NAMALWA (cell line): ENCODE measurements at regions not wholly inside any gene's neighbourhood (a gene's known extent, or its start where the extent isn't known, plus 50 kb on each side); places are given as distances from the start of the nearest gene placed in this dataset.

Source experiments
- DNase-seq: peaks from one replicate; pipeline ENCODE4 v3.0.0-alpha.2; 2015; ENCODE audit warnings: low spot score

- DNase-seq: no peak
These were observed 54.9 kb upstream of the SACS start for GRCh38 chr13:23488442-23488841.

GRCh38 chr13:23496255-23496654 lies 62.8 kb upstream of the SACS start:
- no peak for DNase-seq

DNA sequence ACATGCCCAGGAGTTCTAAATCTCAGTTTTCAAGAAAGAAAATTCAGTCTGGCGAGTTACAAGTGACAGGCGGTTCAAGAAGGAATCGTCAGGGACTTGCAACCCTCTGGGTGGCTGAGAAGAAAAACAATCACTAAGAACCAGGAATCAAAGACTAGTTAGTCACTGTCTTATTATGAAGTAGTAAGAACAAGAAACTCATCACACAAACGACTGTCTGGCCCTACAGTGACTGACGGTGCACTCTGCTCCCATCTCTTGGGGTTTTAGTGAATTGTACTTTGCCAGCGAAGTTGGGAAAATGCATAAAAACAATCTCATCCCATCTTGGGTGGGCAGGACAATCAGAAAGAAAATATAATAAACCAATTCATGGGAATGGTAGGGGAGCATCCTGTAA lies 63.7 kb upstream of the SACS start:
- no peak for DNase-seq

GRCh38 chr13:23500849-23501248 lies 67.3 kb upstream of the SACS start:
- DNase-seq: no peak

DNA sequence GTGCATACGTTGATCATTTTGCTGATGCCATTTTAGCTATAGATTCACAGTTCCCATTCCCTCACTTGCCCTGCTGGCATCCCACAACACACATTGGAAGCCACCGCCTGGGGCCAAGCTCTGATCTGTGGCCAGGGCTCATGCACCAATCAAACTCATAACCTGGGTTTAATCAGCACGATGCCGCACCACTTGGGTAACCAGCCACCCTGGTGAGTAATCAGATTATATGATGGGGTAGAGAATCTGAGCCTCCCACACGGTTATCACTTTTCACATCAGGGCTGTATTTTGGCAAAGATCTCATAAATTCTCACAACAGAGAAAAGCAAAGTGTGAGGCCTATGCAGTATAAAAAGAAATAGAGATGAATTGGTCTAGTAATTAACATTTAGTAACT lies 66.0 kb upstream of the TNFRSF19 start:
- DNase-seq: no peak

DNA sequence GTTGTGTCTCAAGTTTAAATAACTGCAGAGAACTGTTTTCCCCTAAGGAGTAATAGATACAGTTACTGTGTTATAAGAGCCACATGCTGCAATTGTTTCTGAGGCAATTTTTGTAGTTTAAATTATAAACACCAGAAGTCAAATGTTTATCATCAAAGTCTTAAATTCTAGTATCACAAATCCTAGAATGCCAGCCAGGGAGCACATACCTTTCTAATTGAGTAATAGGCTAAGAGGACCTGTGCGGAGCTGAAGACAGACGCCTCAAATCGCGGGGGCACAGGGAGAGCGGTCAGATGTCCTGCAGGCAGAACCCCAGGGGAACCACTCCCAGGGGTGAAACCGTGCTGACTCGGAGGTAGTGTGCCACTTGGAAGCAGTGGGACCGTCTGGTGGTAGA lies 65.2 kb upstream of the TNFRSF19 start:
- DNase-seq: no peak

- DNase-seq: no peak
These were observed 64.0 kb upstream of the TNFRSF19 start for GRCh38 chr13:23506071-23506806.

GRCh38 chr13:23506807-23507291 lies 63.4 kb upstream of the TNFRSF19 start:
- DNase-seq: no peak

DNA sequence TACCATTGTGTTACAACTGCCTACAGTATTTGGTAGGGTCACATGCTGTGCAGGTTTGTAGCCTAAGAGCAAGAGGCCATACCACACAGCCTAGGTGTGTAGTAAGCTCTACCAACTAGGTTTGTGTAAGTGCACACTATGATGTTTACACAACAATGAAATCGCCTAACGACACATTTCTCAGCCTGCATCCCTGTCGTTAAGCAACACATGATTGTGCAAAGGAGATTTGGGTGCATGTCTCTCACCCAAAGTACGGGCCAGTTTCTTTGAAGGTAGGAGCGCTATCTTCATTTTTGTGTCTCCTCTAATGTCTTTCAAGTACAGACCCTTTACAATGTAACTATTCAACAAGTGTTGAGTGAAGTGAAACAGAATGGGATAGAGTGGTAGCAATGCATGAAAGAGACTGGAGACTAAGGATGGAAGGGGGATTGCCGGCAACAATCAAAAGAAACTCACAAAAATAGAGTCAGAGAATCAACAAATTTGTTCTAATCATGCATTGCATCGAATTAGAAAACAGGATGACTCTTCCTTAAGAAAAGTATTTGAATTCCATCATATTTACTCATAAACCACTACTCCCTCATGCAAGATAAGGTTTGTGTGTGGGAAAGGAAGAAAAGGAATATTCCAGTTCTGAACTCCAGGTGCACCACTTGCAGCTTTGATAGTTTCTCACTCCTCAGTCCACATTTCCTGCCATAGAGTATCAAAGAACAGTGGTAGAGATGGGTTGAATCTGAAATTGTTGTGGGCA lies 60.2 kb upstream of the TNFRSF19 start:
- no peak for DNase-seq

GRCh38 chr13:23510544-23510916 lies 59.7 kb upstream of the TNFRSF19 start:
- no peak for DNase-seq

- DNase-seq: peak; percentile 44
These were observed 59.1 kb upstream of the TNFRSF19 start for GRCh38 chr13:23510979-23511735.

DNA sequence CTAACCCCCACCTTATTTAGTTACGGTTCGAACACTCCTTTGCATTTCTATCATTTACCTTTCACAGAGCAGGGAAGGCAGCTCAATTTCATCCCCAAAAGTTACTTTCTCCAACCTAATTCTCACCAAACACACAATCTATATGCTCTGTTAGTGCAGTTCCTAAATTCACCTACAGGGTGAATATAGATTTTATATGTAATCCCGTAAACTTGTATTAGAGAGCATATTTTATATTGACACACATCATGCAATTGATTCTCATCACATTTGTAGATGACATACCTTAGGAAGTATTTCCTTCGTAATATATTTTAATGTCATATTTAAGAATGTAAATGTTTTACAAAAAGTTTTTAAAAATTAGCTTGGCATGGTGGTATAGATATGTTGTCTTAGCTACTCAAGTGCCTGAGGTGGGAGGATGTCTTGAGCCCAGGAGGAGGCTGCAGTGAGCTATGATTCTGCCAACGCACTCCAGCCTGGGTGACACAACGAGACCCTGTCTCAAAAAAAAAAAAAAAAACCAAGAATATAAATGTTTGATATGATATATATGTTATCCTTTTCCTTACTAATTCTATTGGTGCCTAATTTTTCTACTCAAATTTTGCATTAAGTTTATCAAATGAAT lies 57.3 kb upstream of the TNFRSF19 start:
- DNase-seq: peak; percentile 15

DNA sequence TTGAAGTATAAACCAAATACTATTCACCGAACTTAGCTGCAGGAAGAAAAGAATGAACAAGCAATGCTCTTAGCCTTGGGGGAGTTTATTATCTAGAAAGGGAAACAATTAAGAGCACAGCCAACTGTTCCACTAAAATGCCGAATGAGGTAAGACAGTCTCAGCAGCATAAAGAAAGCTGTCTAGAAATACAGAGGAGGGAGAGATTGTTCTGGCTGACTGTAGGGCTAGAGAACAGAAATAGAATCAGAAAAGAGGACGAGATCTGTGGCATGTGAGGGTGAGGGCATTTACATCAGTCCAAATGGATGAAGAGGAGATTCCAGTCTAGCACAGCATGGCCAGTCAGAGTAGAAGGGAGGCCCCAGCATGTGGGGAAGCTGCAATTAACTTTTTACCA lies 56.8 kb upstream of the TNFRSF19 start:
- DNase-seq: no peak

- DNase-seq: no peak
These were observed 56.1 kb upstream of the TNFRSF19 start for GRCh38 chr13:23514076-23514475.

GRCh38 chr13:23515116-23515515 lies 55.1 kb upstream of the TNFRSF19 start:
- DNase-seq: no peak

GRCh38 chr13:23516190-23516589 lies 54.0 kb upstream of the TNFRSF19 start:
- DNase-seq: no peak

GRCh38 chr13:23516702-23517101 lies 53.5 kb upstream of the TNFRSF19 start:
- no peak for DNase-seq

GRCh38 chr13:23518231-23518630 lies 52.0 kb upstream of the TNFRSF19 start:
- DNase-seq: no peak
